ENCODE measurements at regions not wholly inside any gene's neighbourhood (a gene's known extent, or its start where the extent isn't known, plus 50 kb on each side); places are given as distances from the start of the nearest gene placed in this dataset.

GRCh38 chr7:365593-365992, 75.6 kb downstream of the FOXL3 start:
- H3K4me2 ChIP-seq (ENCODE audit: control insufficient read depth, extremely low read depth, insufficient read depth, low read depth, low read length): peak overlapping the region; percentile 50
- H3K36me3 ChIP-seq (ENCODE audit: control insufficient read depth in 2 of 2, extremely low read depth in 1 of 2, insufficient read depth in 2 of 2, low read length in 2 of 2): no peaks in the 10 kb centered on the region
- no peak overlapping the region for H3K27ac ChIP-seq (ENCODE audit: control insufficient read depth, insufficient read depth, low read length)
- H3K9ac ChIP-seq (ENCODE audit: control insufficient read depth, extremely low read depth, insufficient read depth, low read length): no peak overlapping the region
- DNase-seq (ENCODE audit: low read depth, low spot score): no peak
- no peaks in the 10 kb centered on the region for H3K27me3 ChIP-seq (ENCODE audit: control insufficient read depth, extremely low read depth, insufficient read depth, low read length)
- H3K4me3 ChIP-seq (ENCODE audit: control insufficient read depth in 2 of 3, extremely low read depth in 1 of 3, insufficient read depth in 2 of 3, low read depth in 1 of 3, low read length in 3 of 3): no peak overlapping the region
- no peaks in the 10 kb centered on the region for H3K9me3 ChIP-seq (ENCODE audit: control insufficient read depth, low read depth, low read length)
- no peaks in the 10 kb centered on the region for H3K9me1 ChIP-seq (ENCODE audit: control insufficient read depth, extremely low read depth, insufficient read depth, low read length)
- no peak for FAIRE-seq
- dilution Hi-C loops (cut with MboI; ENCODE audit: extremely low pct_ligation_motif_present, low sequenced_read_pairs): no loop called here
- H2AFZ ChIP-seq (ENCODE audit: control insufficient read depth, low read length): no peak overlapping the region
- H3K79me2 ChIP-seq (ENCODE audit: control insufficient read depth, insufficient read depth, low read length): no peaks in the 10 kb centered on the region
- peaks cover 54% of the 10 kb centered on the region for H3K4me1 ChIP-seq (ENCODE audit: control insufficient read depth, extremely low read depth, insufficient read depth, low read length)
- no peaks in the 10 kb centered on the region for H4K20me1 ChIP-seq (ENCODE audit: control insufficient read depth, extremely low read depth, insufficient read depth, low read length)
- TF ChIP-seq, protein P1, sequence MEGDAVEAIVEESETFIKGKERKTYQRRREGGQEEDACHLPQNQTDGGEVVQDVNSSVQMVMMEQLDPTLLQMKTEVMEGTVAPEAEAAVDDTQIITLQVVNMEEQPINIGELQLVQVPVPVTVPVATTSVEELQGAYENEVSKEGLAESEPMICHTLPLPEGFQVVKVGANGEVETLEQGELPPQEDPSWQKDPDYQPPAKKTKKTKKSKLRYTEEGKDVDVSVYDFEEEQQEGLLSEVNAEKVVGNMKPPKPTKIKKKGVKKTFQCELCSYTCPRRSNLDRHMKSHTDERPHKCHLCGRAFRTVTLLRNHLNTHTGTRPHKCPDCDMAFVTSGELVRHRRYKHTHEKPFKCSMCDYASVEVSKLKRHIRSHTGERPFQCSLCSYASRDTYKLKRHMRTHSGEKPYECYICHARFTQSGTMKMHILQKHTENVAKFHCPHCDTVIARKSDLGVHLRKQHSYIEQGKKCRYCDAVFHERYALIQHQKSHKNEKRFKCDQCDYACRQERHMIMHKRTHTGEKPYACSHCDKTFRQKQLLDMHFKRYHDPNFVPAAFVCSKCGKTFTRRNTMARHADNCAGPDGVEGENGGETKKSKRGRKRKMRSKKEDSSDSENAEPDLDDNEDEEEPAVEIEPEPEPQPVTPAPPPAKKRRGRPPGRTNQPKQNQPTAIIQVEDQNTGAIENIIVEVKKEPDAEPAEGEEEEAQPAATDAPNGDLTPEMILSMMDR (optimal IDR thresholded peaks at IDR 0.05 in 1 of 3, IDR thresholded peaks at IDR 0.05 in 1 of 3, conservative IDR thresholded peaks at IDR 0.05 in 1 of 3; ENCODE audit: extremely low read depth in 1 of 3, insufficient read depth in 2 of 3, low read length in 3 of 3): no peak
- no peak for TF ChIP-seq EZH2 (IDR thresholded peaks at IDR 0.05; ENCODE audit: low read length)

DNA sequence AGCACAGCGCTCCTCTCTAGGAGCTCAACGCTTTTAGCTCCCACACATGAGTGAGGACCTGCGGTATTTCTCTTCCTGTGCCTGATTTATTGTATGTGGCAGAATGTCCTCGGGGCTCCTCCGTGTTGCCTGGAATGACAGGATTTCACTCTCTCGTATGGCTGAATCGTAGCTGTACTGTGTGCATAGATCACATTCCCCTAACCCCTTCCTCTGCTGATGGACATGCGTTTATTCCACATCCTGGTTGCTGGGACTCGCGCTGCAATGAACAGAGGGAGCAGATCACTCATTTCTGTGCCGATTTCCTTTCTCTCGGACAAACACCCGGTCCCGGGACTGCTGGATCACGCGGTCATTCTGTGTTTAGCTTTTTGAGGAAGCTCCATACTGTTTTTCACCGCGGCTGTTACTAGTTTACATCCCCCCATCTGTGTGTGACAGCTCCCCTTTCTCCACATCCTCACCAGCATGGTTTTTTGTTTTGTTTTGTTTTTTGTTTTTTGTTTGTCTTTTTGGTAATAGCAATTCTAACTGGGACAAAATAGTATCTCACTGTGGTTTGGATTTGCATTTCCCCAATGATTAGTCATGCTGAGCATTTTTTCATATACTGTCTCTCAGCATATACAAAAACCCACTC, 76.3 kb downstream of the FOXL3 start:
- peak overlapping the region; percentile 86 for H2AFZ ChIP-seq (ENCODE audit: control insufficient read depth, low read length)
- dilution Hi-C loops (cut with MboI; ENCODE audit: extremely low pct_ligation_motif_present, low sequenced_read_pairs): no loop called here

More for the DNA sequence above, 76.3 kb downstream of the FOXL3 start:
- FAIRE-seq (peak; percentile 92), DNase-seq (ENCODE audit: low read depth, low spot score) (no peak)
- peaks cover 53% of the 10 kb centered on the region for H3K4me1 ChIP-seq (ENCODE audit: control insufficient read depth, extremely low read depth, insufficient read depth, low read length)
- H3K4me2 ChIP-seq (ENCODE audit: control insufficient read depth, extremely low read depth, insufficient read depth, low read depth, low read length): peak overlapping the region; percentile 50
- no peaks in the 10 kb centered on the region for H3K27me3 ChIP-seq (ENCODE audit: control insufficient read depth, extremely low read depth, insufficient read depth, low read length)
- no peak overlapping the region for H3K4me3 ChIP-seq (ENCODE audit: control insufficient read depth in 2 of 3, extremely low read depth in 1 of 3, insufficient read depth in 2 of 3, low read depth in 1 of 3, low read length in 3 of 3)
- peak overlapping the region; percentile 23 for H3K27ac ChIP-seq (ENCODE audit: control insufficient read depth, insufficient read depth, low read length)
- no peaks in the 10 kb centered on the region for H3K79me2 ChIP-seq (ENCODE audit: control insufficient read depth, insufficient read depth, low read length)
- no peaks in the 10 kb centered on the region for H4K20me1 ChIP-seq (ENCODE audit: control insufficient read depth, extremely low read depth, insufficient read depth, low read length)
- no peaks in the 10 kb centered on the region for H3K36me3 ChIP-seq (ENCODE audit: control insufficient read depth in 2 of 2, extremely low read depth in 1 of 2, insufficient read depth in 2 of 2, low read length in 2 of 2)
- H3K9me3 ChIP-seq (ENCODE audit: control insufficient read depth, low read depth, low read length): no peaks in the 10 kb centered on the region
- no peak for TF ChIP-seq EZH2 (IDR thresholded peaks at IDR 0.05; ENCODE audit: low read length)
- TF ChIP-seq, protein P1 (optimal IDR thresholded peaks at IDR 0.05 in 1 of 3, IDR thresholded peaks at IDR 0.05 in 1 of 3, conservative IDR thresholded peaks at IDR 0.05 in 1 of 3; ENCODE audit: extremely low read depth in 1 of 3, insufficient read depth in 2 of 3, low read length in 3 of 3): no peak
- H3K9ac ChIP-seq (ENCODE audit: control insufficient read depth, extremely low read depth, insufficient read depth, low read length): peak overlapping the region; percentile 3
- H3K9me1 ChIP-seq (ENCODE audit: control insufficient read depth, extremely low read depth, insufficient read depth, low read length): no peaks in the 10 kb centered on the region

Data from keratinocyte (primary cell).